NCI-H2107 treated with DMSO at 0.1 percent for 48 hours (cell line): ENCODE measurements at regions not wholly inside any gene's neighbourhood (a gene's known extent, or its start where the extent isn't known, plus 50 kb on each side); places are given as distances from the start of the nearest gene placed in this dataset.

Experiments
- DNase-seq: peaks from one replicate; lab custom pipeline; 2025; ENCODE audit not compliant: unreplicated experiment; lab: John Stamatoyannopoulos, UW

- DNase-seq: no peak
Observed at GRCh38 chr2:156647377-156648010, 211.3 kb downstream of the GPD2 start.

DNA sequence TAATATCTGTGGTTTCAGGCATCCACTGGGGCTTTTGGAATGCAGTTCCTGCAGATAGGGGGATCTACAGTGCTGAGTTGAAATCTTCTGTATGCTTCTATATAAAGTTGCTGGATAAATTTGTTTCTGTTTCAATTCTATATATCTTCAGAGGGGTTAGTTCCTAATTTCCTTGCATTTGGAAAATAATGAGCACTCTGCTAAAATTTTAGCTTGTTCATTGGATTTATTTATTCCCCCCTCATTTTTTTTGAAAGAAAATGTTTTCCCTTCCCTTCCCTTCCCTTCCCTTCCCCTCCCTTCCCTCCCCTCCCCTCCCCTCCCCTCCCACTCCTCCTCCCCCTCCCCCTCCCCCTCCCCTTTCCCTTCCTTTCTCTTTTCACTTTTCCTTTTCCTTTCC lies 212.3 kb downstream of the GPD2 start:
- DNase-seq: no peak

DNA sequence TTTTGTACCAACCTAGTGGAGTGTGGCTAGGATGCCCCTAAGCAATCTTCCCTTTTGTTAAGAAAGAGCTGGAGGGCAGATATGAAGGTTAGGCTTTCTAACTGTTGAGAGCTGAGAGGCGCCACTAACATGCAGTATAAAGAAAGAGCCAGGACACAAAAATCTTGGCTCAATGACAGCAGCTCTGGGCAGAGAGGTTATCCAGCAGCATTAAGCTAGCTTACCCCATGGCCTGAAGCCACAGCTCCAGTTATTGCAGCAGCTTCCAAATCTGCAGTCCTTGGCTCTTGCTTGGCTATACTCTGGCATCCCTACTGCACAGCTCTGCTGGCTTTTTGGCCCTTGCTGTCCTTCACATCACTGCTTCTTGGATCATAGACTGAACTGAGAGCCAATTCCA lies 213.4 kb downstream of the GPD2 start:
- no peak for DNase-seq

DNA sequence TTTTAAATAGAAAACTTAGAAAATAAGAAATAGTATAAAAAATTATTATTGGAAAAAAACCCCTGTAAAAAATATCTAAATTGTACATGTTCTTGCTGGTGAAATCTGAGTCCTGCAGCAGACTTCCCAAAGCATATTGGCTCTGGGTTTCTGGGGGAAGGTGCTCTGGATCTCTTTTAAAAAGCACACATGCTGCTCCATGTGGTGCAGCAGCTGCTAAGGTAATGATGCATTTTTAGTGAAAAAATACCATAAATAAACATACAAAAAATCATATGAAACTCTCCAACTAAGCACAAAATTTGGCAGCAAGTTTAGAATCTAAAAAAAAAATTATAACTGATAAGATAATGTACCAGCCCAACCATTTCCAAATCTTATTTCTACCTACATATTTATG lies 216.5 kb downstream of the GPD2 start:
- DNase-seq: no peak

GRCh38 chr2:156653675-156654074 lies 217.5 kb downstream of the GPD2 start:
- DNase-seq: no peak

- no peak for DNase-seq
Observed at GRCh38 chr2:156657809-156658208, 221.6 kb downstream of the GPD2 start.

GRCh38 chr2:156659694-156660093 lies 223.5 kb downstream of the GPD2 start:
- no peak for DNase-seq

GRCh38 chr2:156663757-156664409 lies 227.7 kb downstream of the GPD2 start:
- DNase-seq: no peak

- no peak for DNase-seq
Observed at GRCh38 chr2:156666130-156666785, 230.1 kb downstream of the GPD2 start.

- no peak for DNase-seq
Observed at GRCh38 chr2:156670104-156670503, 233.9 kb downstream of the GPD2 start.

DNA sequence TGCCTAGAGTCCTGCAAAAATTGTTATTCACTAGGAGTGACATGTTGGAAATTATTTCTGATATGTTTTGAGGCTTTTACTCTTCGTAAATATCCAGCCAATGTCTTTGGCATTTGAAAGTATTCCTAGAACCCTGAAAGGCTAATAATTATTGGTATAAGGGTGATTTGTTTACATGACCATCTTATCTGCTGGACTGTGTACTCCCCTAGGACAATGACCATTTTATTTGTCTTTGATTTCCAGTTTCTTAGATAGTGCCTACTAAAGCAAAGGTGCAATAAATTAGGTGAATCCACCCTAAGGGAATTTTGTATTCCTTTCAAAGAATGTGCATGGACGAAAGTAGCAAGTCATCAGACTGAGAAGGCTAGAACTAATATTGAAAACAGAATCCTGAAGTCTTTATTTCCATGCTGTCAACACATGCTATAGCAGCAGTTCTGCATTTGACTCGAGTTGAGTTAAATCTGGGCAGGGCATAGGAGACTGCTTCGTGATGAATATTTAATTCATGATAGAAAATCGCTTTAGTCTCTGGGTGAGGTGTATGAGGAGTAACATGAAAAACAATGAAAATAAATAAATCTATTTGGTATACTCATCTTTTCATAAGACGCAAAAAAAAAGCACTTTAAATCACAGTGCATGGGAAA lies 235.7 kb downstream of the GPD2 start:
- DNase-seq: no peak

DNA sequence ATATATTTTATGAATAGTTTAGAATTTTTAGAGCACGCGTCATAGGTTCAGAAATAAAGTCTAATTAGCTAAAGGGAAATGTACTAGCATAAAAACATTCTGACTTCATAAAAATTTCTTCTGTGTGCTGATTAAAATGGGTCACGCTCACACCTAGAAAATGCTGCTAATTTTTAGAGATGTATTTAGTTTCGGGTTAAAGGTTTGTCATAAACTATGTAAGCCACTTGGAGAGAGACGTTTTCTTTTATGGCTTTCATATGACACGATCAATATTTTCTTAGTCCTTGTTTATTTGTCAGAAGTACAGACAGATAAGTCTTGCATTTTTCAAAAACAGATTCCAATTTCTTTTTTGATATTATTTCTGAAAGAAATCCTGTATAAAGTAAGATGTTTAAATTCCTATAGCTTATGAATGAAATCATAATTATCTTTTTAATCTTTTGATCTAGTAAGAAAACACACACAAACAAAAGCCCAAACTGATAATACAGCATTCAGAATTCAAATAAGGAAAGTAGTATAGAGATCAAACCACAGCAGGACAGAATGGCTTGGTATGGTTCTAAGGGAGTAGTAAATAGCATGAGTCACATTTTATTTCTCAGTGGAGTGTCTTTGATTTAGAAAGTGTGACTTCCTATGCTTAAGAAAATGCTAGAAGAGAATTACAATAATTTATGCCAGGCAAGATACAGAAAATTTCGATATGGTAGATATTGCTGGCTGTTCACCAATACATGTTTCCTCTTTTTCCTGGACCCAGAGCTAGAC lies 236.6 kb downstream of the GPD2 start:
- no peak for DNase-seq

DNA sequence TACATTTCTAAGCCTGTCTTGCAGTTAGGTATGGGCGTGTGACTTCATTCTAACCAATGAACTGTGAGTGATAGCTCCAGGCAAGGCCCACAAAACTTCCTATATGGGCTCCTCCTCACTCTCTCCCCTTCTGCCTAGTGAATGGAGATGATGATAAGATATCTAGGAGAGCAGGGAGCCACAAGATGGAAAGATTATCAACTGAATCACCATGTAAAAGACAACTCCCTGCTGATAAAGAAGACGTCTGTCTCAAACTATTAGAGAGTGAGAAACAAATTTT lies 237.1 kb downstream of the GPD2 start:
- no peak for DNase-seq

DNA sequence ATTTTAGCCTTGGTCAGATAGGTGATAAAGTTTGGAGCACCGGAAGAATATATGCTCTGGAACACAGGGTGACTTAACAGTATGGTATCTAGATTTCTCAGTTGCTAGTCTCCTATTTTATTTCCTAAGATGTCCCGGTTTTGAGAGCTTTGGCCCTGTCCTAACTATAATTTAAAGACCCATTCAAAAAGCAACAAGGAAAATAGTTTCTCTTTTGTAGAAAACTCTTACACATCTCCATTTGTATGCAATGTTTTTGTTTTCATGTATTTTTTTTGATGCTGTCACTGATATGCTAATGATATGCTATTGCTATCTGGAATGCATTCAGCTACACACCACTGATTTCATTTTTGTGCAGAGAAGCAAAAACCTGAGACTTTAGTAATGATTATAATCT lies 237.8 kb downstream of the GPD2 start:
- no peak for DNase-seq

DNA sequence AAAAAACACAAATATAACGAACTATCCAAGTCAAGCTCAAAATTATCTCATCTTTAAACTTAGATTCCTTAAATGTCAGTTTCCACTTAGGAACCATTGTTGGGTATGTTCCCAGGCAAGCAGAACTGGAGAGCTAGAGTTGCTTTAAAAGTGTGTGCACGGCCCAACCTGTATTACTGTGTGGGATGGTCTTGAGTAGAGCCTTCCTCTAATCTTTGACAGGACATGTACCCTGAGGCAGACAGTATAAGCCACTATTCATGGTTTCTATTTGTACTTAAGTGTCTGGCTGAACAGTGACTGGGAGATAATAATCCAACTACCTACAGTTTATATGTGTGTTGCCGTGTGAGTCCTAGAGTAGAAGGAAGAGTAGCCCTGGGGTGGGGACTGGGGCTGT lies 239.7 kb downstream of the GPD2 start:
- DNase-seq: no peak

DNA sequence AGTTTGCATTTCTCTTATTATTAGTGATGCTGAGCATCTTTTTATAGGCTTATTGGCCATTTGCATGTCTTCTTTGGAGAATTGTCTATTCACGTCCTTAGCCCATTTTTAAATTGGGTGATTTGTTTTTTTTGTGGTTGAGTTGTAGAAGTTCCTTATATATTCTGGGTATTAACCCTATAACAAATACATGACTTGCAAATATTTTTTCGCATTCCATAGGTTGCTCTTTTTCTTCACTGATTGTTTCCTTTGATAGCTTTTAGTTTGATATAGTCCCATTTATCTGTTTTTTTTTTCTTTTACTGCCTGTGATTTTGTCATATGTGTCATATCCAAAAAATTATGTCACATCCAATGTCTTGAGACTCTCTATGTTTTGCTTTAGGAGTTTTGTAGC lies 243.6 kb downstream of the GPD2 start:
- DNase-seq: no peak

- no peak for DNase-seq
Observed at GRCh38 chr2:156680266-156680665, 244.1 kb downstream of the GPD2 start.

DNA sequence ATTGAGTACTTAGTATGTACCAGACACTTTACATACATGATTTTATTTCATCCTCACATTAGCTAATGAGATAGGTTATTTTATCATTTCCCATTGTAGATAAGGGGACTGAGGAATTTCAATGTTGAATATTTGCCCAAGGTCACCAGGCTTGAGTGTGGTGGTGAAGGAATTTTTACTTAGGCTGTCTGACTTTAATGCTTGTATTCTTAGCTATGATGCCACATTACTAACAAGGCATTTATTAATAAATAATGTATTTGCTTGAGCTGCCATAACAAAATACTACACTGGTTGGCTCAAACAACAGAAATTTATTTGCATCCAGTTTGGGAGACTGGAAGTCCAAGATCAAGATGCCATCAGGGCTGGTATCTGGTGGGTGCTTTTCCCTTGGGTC lies 250.9 kb downstream of the GPD2 start:
- DNase-seq: no peak

DNA sequence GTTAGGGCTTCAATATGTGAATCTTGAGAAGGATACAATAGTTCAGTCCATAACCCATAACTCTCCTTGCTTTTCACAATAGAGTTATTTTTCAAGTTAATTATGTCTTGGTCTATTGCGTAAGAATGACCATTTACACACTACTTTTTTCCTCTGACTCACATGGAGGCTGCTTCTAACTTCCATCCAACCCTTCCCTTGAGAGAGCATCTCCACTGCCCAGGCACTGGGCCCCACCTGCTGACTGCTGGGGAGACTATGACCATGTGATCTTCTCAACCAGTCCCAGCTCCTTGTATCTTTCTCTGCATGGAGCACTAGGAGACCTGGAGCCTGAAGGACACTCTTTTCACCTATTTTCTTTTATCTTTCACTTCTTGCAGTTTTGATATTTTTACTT lies 251.5 kb downstream of the GPD2 start:
- no peak for DNase-seq

DNA sequence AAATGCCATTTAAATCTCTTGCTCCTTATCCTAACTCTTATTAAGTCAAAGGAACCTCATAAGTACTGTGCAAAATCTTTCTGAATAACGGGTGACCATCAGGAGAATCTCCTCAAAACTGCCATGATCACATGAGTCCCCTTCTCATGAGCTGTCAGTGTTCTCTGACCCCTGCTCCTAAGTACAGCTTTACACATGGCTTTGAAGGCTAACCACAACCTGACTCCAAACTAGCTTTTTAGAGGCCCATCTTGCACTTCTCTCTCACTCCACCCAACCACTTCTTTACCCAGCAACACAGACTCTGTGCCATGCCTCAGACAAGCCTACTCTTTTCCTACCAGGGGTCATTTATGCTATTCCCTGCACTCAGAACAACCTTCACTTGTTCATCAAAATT lies 253.8 kb downstream of the GPD2 start:
- DNase-seq: no peak

DNA sequence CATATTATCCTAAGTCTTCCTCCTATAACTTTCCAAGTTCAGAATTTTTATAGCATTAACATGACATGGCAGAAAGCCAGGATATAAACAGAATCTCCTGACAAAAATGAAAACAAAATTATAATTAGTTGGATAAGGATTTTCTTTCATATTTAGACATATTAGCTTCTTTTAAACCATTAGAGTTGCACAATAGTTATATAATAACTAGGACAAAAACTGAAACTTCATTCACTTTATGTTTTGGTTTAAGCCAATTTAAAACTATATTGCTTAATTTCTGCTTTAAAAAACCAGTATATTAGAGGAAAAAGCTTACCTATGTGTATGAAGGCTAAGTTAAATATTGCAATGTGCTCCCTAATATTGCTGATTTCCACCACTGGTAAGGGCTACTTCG lies 254.8 kb downstream of the GPD2 start:
- no peak for DNase-seq

DNA sequence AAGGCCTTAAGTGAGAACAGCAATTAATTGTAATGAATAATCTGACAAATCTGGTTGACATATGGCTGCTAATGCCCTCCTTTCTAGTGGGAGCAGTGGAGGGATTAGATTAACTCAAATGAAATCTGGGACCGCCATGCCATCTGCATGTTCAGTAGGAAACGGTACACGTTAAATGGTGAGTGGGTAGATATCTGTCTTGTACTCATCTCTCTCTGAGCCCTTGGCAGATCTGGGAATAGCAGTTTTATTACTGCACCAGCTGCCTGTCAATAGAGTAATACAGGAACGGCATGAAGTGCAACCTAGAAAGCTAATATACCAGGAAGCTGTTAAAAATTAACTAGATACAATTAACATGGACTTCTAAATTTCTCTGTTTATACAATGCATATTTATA lies 258.8 kb downstream of the GPD2 start:
- no peak for DNase-seq
